ENCODE measurements at regions not wholly inside any gene's neighbourhood (a gene's known extent, or its start where the extent isn't known, plus 50 kb on each side); places are given as distances from the start of the nearest gene placed in this dataset.

DNA sequence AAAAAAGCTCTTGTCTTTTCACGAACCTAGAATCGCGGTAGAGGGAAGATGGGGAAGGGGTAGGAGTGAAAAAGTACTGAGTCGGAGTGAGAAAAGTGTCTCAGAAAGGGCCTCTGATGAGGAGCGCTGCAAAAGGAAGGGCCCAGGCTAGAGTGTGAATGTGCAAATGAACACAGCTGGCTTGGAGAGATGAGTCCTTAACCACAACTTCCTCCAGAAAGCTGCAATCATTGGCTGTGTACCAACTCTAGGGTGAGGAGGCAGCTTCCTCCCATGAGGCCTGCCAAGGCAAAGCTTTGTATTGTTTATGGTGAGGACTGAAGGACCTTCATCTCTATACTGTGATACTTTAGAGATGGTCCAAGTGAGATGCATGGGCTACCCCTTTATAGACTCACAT lies 566.9 kb upstream of the ANO5 start:
- Histone ChIP-seq H3K9me3 (no peaks in the 10 kb centered on the region), H3K36me3 (no peaks in the 10 kb centered on the region), H3K27me3 (no peaks in the 10 kb centered on the region), H3K27ac (no peak overlapping the region), H3K4me3 (no peak overlapping the region), H3K4me1 (peaks cover 0 to 6% (median 0%) of the 10 kb centered on the region in 4 donors)
- 54 to 80% methylated on average over 5 of the region's 5 CpGs for WGBS, 2 donors
- TF ChIP-seq POLR2AphosphoS5 (IDR thresholded peaks at IDR 0.05) (no peak), POLR2A (IDR thresholded peaks at IDR 0.05) (no peak), EP300 (IDR thresholded peaks at IDR 0.05) (no peak)
- TF ChIP-seq, protein P1, sequence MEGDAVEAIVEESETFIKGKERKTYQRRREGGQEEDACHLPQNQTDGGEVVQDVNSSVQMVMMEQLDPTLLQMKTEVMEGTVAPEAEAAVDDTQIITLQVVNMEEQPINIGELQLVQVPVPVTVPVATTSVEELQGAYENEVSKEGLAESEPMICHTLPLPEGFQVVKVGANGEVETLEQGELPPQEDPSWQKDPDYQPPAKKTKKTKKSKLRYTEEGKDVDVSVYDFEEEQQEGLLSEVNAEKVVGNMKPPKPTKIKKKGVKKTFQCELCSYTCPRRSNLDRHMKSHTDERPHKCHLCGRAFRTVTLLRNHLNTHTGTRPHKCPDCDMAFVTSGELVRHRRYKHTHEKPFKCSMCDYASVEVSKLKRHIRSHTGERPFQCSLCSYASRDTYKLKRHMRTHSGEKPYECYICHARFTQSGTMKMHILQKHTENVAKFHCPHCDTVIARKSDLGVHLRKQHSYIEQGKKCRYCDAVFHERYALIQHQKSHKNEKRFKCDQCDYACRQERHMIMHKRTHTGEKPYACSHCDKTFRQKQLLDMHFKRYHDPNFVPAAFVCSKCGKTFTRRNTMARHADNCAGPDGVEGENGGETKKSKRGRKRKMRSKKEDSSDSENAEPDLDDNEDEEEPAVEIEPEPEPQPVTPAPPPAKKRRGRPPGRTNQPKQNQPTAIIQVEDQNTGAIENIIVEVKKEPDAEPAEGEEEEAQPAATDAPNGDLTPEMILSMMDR (IDR thresholded peaks at IDR 0.05) = no peak
- peak; percentile 60 for DNase-seq
- intact Hi-C loops (cut with DNase I) = no loop called here

DNA sequence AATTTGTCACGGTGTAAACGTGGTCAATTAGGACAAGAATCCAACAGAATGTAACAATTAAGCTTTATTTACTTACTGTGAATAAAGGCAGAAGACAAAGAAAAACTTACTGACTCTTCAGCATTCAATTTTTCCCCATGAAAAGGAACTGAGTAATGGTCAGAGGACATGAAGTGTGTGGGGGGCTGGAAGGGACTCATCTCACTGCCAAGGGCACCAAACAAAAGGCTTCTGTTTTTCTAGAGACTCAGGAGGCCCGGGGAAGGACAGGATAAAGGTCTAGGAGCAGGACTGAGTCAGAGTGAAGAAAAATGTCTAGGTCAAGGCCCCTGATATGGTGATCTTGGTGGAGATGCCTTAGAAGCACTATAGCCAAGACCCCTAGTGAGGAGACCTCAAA lies 564.2 kb upstream of the ANO5 start:
- no peak for DNase-seq
- H3K27me3 ChIP-seq = no peaks in the 10 kb centered on the region
- no peaks in the 10 kb centered on the region for H3K36me3 ChIP-seq
- intact Hi-C loops (cut with DNase I) = no loop called here
- H3K4me3 ChIP-seq = no peak overlapping the region
- H3K4me1 ChIP-seq = no peaks in the 10 kb centered on the region
- H3K27ac ChIP-seq = no peak overlapping the region
- 47 to 67% methylated on average over 3 of the region's 3 CpGs for WGBS, 2 donors
- no peaks in the 10 kb centered on the region for H3K9me3 ChIP-seq
- TF ChIP-seq, protein P1 (IDR thresholded peaks at IDR 0.05) = no peak
- no peak for TF ChIP-seq POLR2AphosphoS5 (IDR thresholded peaks at IDR 0.05)
- TF ChIP-seq POLR2A (IDR thresholded peaks at IDR 0.05) = no peak
- TF ChIP-seq EP300 (IDR thresholded peaks at IDR 0.05) = no peak

GRCh38 chr11:21630934-21631478 lies 561.9 kb upstream of the ANO5 start:
- no peak for TF ChIP-seq POLR2AphosphoS5 (IDR thresholded peaks at IDR 0.05)
- no peak for TF ChIP-seq EP300 (IDR thresholded peaks at IDR 0.05)
- Histone ChIP-seq H3K27ac (no peak overlapping the region), H3K27me3 (no peaks in the 10 kb centered on the region), H3K4me1 (no peaks in the 10 kb centered on the region), H3K9me3 (no peaks in the 10 kb centered on the region), H3K4me3 (no peak overlapping the region), H3K36me3 (no peaks in the 10 kb centered on the region)
- intact Hi-C loops (cut with DNase I) = no loop called here
- WGBS, 2 donors = 91 to 92% methylated on average over 1 of the region's 1 CpG
- DNase-seq = no peak

GRCh38 chr11:21631991-21632390 lies 560.9 kb upstream of the ANO5 start:
- Histone ChIP-seq H3K4me3 (no peak overlapping the region), H3K9me3 (no peaks in the 10 kb centered on the region), H3K27me3 (no peaks in the 10 kb centered on the region), H3K4me1 (no peaks in the 10 kb centered on the region), H3K27ac (no peak overlapping the region), H3K36me3 (no peaks in the 10 kb centered on the region)
- 88 to 93% methylated on average over 7 of the region's 7 CpGs for WGBS, 2 donors
- TF ChIP-seq EP300 (IDR thresholded peaks at IDR 0.05) (no peak), POLR2A (IDR thresholded peaks at IDR 0.05) (no peak), POLR2AphosphoS5 (IDR thresholded peaks at IDR 0.05) (no peak)
- TF ChIP-seq, protein P1 (IDR thresholded peaks at IDR 0.05) = no peak
- intact Hi-C loops (cut with DNase I) = no loop called here
- no peak for DNase-seq

DNA sequence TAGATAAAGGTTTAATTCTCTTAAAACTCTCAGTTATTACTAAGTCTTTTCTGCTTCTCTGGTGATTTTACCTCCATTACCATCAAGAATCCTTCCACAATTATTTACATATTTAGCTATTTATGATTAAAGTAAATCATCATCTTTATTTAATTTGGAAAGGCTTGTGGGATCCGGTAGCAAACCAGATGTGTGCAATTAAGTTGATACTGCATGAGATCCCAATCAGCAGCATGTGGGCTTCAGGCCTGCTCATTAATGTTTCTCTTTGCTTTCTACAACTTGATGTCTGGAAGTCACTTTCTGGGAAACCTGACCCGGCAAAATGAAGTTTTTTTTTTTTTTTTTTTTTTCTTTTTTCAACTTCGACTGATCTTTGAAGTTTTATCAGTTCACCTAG lies 558.4 kb upstream of the ANO5 start:
- Histone ChIP-seq H3K36me3 (no peaks in the 10 kb centered on the region), H3K27me3 (no peaks in the 10 kb centered on the region), H3K27ac (no peak overlapping the region), H3K4me3 (no peak overlapping the region), H3K9me3 (no peaks in the 10 kb centered on the region), H3K4me1 (no peaks in the 10 kb centered on the region)
- WGBS, 2 donors = 76 to 87% methylated on average over 3 of the region's 3 CpGs
- DNase-seq = no peak
- TF ChIP-seq, protein P1 (IDR thresholded peaks at IDR 0.05) = no peak
- TF ChIP-seq EP300 (IDR thresholded peaks at IDR 0.05) (no peak), POLR2A (IDR thresholded peaks at IDR 0.05) (no peak), POLR2AphosphoS5 (IDR thresholded peaks at IDR 0.05) (no peak)
- intact Hi-C loops (cut with DNase I) = no loop called here

All from sigmoid colon (tissue), 6 donors.